Hippocampal formation (tissue), 2 donors: ENCODE measurements at regions not wholly inside any gene's neighbourhood (a gene's known extent, or its start where the extent isn't known, plus 50 kb on each side); places are given as distances from the start of the nearest gene placed in this dataset.

Experiments
- DNase-seq, 2 donors: peaks; one replicate each; lab custom pipeline; 2025; lab: John Stamatoyannopoulos, UW

DNA sequence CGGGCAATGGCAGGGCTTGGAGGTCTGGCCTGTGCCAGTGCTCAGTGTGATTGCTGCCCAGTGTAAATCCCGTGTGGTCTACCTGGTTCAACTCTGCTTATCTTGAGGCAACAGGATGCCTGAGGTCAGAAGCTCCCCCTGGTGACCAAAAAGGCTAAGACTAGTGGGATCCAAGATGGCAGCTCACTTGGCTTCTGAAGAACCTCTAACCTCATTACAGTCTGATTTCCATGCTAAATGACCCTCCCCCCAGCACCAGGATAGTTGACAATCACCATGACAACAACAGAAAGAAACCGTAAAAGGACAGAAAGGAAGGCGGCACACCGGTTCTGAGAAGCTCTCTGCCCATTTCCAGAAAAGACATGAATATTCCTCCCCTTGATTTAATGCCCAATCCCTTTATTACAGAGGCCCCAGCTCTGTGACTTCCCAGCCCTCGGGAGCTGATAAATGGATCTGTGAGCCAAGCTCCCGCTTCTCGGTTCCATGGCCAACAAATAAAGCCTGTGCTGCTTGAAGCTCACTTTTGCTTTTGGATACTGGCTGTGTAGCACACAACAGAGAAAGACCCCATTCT lies 398.4 kb downstream of the CTTN start:
- DNase-seq, result no peak

DNA sequence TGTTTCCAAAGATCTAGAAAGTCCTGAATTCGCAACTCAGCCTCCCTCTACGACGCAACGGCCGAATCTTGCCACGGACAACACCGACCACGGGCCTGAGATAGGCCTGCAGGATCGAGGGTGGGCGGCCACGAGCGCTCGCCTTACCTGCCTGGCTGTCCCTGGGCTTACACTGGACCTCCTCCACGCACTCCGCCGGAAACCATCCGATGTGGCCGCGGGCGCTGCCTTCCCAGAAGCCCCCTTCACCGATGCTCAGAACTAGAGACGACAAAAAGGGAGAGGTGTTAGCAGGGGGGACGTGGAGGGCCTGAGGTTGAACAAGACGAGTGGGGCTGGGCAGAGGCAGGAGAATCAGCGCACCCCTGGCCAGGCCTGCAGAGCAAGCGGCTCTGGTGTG lies 400.0 kb downstream of the CTTN start:
- DNase-seq, result no peak

DNA sequence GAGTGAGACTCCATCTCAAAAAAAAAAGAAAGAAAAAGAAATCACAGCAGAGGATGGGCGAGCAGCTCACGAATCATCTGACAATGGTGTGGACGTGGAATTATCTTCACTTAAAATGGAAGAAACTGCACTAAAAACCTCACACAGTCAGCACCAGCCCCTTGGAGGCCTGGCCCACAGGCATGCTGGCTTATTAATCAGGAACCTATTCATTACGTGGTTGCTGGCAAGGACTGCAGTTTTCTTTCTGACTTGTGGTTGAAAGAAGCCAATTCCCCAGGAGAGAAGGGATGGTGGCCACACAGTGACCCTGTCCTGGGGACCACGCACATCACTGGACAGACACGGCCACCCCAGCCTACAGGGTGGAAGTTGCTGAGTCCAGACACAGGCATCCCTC lies 401.1 kb downstream of the CTTN start:
- DNase-seq, result no peak

GRCh38 chr11:70802185-70802584 lies 403.9 kb downstream of the CTTN start:
- DNase-seq, result no peak

- DNase-seq, result no peak
Observed at GRCh38 chr11:70804139-70804837, 406.0 kb downstream of the CTTN start.

- no peak for DNase-seq
Observed at GRCh38 chr11:70805243-70805642, 406.9 kb downstream of the CTTN start.

- no peak for DNase-seq
Observed at GRCh38 chr11:70805971-70806370, 407.6 kb downstream of the CTTN start.

DNA sequence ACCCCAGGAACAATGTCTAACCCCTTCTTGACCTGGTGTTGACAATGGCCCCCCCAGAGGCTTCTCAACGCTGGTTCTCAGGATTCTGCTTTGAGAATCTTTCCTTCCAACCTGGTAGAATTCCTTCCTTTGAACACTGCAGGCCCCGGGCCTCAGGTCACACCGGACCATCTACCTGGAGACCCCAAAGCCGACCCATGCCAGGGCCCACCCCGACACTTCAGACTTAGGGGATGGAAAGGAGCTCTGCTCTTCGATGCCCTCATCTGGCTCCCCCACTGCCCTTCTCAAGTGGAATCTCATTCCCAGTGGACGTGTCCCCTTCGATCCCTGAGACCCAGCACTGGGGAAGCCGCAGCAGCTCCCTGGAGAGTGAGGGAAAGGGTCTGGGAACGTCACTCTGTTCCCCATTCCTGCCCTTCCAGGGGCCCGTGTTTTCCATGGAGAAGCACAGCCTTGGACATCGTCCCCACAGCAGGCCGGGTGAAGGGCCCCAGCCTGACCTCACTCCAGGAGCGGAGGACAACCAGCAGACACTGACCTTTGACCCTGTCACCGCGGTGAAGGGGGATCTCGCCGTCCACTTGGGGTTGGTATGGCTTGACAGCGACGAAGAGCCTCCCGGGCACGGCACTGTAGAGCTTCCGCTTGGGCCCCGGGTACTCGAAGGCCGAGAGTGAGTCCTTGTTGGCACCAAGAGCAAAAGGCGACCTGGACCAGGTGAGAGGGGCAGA lies 408.3 kb downstream of the CTTN start:
- no peak for DNase-seq

- no peak for DNase-seq
Observed at GRCh38 chr11:70807195-70807543, 408.8 kb downstream of the CTTN start.

GRCh38 chr11:70808686-70809375 lies 410.5 kb downstream of the CTTN start:
- DNase-seq, result no peak

DNA sequence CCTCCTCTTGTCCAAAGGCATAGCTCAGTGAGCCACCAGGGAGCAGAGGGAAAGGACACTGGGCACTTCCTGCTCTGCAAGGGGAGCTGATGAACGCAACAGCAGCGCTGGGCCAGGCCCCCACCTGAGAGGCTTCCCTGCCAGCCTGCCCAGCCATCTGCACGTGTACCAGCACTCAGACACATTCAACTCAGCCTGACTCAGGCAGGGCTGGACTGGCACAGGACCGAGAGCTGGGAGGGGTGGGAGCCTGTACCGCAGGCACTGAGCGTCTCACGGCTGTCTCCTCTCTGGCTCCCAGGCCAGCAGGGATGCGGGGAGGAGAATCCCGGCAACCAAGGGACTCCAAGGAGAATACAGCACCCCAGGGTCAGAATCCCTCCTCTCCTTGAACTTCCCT lies 411.8 kb downstream of the CTTN start:
- DNase-seq, result no peak

DNA sequence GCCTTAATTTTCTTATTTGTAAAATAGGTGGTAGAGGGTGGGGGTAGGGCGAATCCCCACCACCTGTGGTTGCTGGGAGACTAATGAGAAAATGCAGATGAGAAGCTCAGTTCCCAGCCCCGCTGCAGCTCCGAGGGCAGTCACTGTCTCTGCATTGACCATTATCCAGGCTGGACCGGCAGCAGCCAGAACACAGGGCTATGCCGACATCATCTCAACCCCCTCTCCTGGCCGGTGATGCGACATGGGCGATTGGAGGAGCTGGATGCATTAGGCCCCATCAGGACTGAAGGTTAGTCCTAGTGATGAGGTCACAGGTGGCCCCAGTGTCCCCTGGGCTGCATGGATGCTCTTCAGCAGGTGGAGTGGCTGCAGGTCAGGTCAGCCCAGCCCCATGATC lies 412.4 kb downstream of the CTTN start:
- DNase-seq, result no peak

DNA sequence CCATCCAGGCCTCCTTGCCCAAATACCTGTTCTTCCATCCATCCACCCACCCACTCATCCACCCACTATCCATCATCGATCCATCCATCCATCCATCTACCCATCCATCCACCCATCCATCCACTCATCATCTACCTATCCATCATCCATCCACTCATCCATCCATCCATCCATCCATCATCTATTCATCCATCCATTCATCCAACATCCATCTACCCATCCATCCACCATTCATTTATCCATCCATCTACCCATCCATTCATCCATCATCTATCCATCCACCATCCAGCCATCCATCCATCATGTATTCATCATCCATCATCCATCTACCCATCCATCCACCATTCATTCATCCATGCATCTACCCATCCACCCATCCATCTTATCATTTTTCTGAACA lies 413.2 kb downstream of the CTTN start:
- DNase-seq, result no peak

GRCh38 chr11:70811915-70812314 lies 413.6 kb downstream of the CTTN start:
- DNase-seq, result no peak

GRCh38 chr11:70812472-70812871 lies 414.1 kb downstream of the CTTN start:
- DNase-seq, result no peak

DNA sequence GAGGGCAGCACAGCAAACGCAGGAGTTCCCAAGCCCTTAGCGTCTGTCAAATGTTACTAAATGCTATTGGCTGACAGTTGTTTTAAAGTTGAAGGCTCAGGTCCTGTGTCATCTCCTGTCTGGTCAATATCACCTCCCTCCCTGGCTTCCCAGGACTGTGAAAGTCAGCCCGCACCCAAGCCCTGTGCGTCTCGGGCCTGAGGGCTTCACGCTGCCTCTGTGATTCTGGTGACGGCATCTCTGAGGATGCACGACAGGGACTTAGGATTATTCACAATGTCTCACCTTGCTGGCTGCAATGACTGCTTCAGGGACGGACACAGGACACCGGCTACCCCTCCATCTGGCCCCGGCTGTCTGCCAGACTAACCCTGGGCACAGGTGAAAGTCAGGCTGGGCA lies 415.3 kb downstream of the CTTN start:
- DNase-seq, result no peak

GRCh38 chr11:70815485-70815832 lies 417.1 kb downstream of the CTTN start:
- no peak for DNase-seq

DNA sequence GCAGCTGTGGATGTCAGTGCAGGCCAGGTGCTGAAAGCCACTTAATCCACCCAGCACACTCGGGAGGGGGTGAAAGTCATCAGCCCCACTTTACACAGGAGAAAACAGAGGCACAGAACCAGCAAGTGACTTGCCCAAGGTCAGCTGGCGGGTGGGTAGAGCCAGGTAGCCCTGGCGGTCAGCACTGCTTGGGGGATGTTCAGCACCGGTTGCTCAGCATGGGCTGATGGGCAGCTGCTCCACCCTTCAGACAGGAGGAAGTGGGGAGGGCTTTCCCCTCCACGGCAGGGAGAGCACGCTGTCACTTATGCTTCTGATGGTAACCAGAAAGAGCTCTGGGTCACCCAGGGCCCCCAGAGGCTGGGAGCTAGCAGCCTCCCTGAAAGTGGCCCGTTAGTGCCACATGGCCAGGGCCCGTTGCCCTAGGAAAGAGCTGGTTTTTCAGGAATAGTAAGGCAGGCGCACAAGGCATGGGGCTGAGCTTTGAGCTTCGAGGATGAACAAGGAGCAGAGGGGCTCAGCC lies 417.9 kb downstream of the CTTN start:
- DNase-seq, result no peak

GRCh38 chr11:70818351-70818750 lies 420.0 kb downstream of the CTTN start:
- no peak for DNase-seq

DNA sequence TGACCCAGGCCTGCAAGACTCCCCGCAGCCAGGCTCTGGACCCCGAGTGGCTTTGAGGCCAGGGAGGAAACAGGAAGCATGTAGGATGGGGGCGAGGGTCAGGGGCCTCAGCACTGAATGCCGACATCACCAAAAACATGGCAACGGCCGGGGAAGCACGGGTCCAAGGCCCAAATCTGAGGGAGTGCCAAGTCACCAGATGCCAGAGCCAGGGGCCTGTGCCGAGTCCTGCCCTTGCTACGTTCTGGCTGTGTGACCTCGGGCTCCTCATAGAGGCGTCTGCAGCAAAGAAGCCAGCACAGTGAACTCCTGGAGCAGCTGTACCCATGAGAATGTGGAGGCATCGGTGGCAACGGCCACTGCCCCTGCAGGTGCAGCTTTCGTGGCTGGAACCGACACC lies 420.7 kb downstream of the CTTN start:
- no peak for DNase-seq

GRCh38 chr11:70820311-70820710 lies 422.0 kb downstream of the CTTN start:
- no peak for DNase-seq

DNA sequence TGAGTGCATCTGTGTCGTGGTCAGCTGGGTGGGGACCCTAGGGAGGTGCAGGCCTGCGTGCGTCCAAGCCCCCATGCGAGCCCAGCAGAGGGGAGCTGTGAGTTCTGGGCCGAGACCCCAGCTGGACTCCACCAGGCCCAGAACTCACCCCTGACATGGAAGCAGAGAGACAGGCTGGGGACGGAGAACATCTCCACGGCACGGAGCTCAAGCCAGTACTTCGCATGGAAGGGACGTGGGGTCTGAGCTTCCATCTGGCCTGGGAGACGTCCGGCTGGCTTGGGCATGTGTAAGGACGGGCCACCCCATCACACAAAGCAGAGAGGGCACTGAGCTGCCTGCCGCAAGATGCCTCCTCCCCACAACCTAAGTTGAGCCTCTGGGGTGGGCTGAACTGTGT lies 422.4 kb downstream of the CTTN start:
- DNase-seq, result no peak

DNA sequence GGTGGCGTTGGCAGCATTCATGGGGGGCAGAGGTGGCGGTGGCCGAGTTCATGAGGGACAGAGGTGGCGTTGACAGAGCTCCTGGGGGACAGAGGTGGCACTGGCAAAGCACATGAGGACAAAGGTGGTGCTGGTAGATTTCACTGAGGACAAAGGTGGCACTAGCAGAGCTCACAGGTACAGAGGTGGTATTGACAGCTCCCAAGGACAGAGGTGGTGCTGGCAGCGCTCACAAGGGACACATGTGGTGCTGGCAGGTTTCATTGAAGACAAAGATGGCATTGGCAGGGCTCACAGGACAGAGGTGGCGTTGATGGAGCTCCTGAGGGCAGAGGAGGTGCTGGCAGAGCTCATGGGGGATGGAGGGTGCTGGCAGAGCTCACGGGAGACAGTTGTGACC lies 425.4 kb downstream of the CTTN start:
- no peak for DNase-seq
